DMS 273 treated with DMSO at 0.1 percent for 48 hours (cell line): ENCODE measurements at regions not wholly inside any gene's neighbourhood (a gene's known extent, or its start where the extent isn't known, plus 50 kb on each side); places are given as distances from the start of the nearest gene placed in this dataset.

Source experiments
- DNase-seq: peaks from one replicate; lab custom pipeline; 2025; lab: John Stamatoyannopoulos, UW

- DNase-seq = no peak
Observed at GRCh38 chrX:39289827-39290226, 488.6 kb downstream of the MID1IP1 start.

GRCh38 chrX:39293203-39293602 lies 491.9 kb downstream of the MID1IP1 start:
- no peak for DNase-seq

DNA sequence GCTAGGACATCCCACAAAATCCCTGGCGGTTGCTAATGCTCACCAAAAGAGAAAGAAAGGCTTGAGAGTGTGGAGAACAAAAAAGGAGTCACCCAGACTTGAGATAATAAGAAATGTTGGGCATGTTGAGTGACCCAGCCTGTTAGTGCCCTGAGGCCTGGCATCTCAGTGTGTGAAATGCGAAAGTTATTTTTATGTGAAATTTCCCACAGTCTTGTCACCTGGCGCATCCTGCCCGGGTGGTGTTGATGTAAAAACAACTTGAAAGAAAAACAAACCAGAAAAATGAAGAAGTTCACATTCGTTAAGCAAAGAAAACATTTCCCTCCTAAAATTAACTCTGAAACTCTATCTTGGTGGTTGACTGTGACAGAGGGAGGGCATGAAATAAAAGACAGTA lies 495.2 kb downstream of the MID1IP1 start:
- no peak for DNase-seq

- no peak for DNase-seq
Observed at GRCh38 chrX:39298821-39299220, 497.6 kb downstream of the MID1IP1 start.

DNA sequence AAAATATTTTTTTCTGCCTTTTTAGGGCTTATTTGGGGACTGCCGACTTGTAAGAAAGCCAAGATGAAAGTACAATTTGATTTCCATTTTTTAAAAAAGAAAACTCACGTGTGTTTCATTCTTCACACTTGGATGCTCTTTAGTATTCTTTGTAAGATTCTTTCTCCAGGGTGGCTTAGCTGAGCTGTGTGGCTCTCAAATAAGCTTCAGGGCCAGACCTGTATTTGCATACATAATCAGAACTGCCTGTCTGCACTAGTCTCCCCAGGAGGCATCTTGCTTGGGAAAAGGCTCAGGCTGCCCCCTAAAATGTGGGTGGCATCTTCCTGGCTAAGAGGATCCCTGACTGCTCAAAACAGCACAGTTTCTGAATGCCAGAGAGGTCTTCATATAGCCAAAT lies 498.4 kb downstream of the MID1IP1 start:
- no peak for DNase-seq

GRCh38 chrX:39301036-39301435 lies 499.8 kb downstream of the MID1IP1 start:
- peak; percentile 96 for DNase-seq

GRCh38 chrX:39302838-39303237 lies 501.6 kb downstream of the MID1IP1 start:
- no peak for DNase-seq

GRCh38 chrX:39304746-39305145 lies 503.5 kb downstream of the MID1IP1 start:
- DNase-seq = no peak

DNA sequence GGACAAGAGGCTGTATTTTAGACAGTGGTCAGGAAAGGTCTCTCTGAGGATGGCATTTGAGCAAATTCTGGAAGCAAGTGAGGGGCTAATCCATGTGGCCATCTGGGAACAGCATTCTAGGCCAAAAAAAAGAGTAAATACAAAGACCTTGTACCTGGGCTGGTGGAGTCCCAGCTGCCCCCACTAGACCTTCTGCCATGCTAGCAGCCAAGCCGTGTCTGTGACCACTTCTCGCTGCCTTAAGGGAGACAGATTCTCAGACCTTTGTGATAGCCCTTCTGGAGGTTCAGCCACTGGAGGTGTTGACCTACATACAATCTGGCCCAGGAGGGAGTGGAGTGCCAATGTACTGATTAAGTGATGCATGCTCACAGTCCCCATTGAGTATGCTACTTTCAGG lies 506.2 kb downstream of the MID1IP1 start:
- no peak for DNase-seq

- DNase-seq = no peak
Observed at GRCh38 chrX:39308126-39308525, 506.9 kb downstream of the MID1IP1 start.

GRCh38 chrX:39309018-39309635 lies 507.9 kb downstream of the MID1IP1 start:
- no peak for DNase-seq

- no peak for DNase-seq
Observed at GRCh38 chrX:39309721-39310152, 508.5 kb downstream of the MID1IP1 start.

DNA sequence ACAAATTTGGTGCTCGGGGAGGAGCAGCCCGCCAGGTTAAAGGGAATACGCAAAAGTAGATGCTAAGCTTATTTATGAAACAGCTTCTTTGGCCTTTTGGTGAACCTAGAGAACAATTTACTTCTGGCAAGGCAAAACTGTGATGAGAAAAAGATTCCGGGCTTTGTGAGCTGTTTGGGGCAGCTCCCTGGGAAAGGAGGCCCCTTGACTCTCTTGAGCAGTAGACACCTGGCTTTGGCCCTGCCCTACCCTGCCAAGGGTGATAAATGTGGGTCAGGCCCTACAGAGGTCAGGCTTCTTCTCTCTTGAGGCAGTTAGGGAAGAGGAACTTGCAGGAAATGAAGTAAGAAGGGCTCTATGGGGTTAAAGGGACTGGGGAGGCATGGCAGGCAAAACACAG lies 509.6 kb downstream of the MID1IP1 start:
- DNase-seq = no peak

GRCh38 chrX:39311646-39312045 lies 510.4 kb downstream of the MID1IP1 start:
- no peak for DNase-seq

- no peak for DNase-seq
Observed at GRCh38 chrX:39313146-39313545, 511.9 kb downstream of the MID1IP1 start.

GRCh38 chrX:39318506-39319343 lies 517.5 kb downstream of the MID1IP1 start:
- DNase-seq = no peak

DNA sequence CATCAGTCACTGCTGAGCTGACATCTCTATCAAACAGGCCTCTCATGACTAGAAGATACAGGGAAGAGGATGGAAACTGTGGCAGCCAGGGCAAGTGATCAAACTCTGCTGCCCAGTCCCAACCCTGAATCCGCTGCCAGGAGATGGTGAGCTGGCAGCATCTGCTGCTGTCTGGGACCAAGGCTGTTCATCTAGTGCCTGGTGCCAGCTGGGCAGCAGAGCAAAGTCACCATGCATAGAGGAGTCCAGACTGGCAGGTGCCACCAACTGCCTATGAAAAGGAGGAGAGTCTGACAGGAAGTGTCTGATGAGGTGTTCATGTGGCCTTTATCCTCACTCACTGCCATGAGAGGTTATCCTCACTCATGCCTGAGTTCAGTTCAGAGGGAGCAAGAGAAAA lies 518.9 kb downstream of the MID1IP1 start:
- DNase-seq = peak; percentile 29

DNA sequence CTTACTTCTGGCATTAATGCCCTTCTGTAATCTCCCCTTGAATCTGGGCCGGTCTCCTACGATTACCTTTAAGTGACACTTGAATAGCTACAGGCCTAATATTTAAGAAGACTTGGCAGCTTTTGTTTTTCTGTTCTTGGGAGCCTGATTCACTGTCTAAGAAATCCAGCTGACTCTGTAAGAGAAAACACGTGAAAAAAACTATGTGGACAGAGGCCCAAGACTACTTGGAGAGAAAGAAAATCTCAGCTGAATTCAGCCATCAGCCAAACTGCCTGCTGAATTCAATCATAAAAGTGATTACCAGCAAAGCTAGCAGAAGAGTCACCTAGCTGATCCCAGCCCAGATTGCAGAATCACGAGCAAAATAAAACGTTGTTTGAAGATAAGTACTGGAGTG lies 521.2 kb downstream of the MID1IP1 start:
- DNase-seq = no peak

DNA sequence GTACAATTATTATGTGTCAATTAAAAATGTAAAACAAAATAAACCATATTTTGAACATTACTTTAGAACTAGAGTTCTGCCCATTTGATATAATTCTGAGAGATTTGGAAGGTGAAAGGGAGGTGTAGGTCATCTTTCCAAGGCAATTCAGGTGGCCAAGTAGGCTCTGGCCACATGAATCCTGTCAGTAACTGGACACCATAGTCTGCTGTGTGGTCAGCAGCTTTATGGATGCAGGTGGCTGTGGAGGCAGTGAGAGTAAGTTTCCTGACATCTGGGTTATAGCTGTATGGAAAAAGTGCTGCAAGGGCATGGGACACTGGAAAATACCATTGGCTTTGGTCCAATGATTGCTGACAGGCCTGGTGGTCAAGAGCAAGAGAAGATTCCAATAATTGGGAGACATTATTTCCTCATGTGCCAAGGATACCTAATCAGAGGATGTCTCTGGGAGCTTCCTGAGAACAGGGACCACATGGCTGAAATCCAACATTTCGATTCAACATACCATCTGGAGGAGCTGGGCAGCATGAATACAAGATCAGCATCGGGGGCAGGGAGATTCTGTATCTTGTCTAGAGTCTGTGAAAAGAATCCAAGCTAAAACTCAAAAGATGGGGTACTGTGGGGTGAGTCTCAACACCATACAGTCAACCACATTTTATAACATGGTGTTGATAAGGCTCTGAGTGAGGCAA lies 523.1 kb downstream of the MID1IP1 start:
- DNase-seq = peak; percentile 39

GRCh38 chrX:39327255-39327654 lies 526.0 kb downstream of the MID1IP1 start:
- no peak for DNase-seq

- no peak for DNase-seq
Observed at GRCh38 chrX:39327705-39328104, 526.4 kb downstream of the MID1IP1 start.

DNA sequence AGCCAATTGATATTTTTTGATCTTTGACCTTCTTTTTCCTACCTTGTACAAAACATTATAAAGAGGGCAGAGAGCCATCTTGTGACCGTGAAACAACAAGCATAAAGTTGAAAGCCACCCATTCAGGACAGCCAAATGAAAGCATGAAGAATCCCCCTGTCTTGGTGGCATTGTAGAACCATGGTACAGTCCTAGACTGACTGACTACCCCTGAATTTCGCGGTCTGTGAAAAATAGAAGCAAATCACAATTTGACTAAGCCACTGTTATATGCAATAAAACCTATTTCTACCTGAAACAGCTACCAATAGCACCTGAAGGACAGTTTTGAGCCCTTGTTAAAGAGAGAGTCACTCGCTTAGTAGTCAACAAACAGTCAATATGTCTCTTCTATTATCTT lies 527.4 kb downstream of the MID1IP1 start:
- DNase-seq = no peak

DNA sequence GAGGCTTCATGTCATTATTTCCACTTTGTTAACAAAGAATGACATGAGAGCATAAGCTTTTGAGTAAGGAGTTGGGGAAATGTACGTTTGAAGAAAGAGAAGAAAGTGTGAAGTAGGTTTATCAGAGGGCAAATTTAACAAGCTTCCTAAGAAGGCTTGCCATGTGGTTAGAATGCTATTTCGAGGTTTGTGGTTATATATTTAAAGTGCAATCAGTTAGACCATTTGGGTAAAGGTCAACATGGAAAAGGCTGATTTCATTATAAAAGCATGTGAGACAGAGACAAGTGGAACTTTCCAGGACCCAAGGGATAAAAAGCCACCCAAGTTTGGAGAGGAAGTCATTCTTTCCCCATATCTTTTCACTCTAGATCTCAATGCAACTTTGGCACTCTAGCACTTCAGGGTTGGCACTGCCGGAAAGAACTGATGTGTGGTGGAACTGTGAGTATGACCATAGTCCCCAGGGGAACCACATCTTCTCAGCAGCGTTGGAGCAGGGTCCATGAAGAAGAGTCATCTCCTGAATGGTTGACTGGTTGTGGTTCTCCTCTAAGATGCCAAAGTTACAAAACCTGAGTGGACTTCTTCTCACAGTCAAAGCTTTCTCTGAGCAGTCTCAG lies 529.9 kb downstream of the MID1IP1 start:
- no peak for DNase-seq
